Endodermal cell (in vitro differentiated cells): ENCODE measurements at regions not wholly inside any gene's neighbourhood (a gene's known extent, or its start where the extent isn't known, plus 50 kb on each side); places are given as distances from the start of the nearest gene placed in this dataset.
A peak's percentile ranks its signal among the peaks of the same experiment; 100 is the strongest.

Source experiments
- DNase-seq: peaks from one replicate; pipeline ENCODE4 v3.0.0-alpha.2; 2017
- H3K27ac ChIP-seq: 2 replicates; pipeline ENCODE4 v1.5.1; 2013; ENCODE audit warnings: mild to moderate bottlenecking, low read depth, low read length, moderate library complexity
- H3K27me3 ChIP-seq: 2 replicates; pipeline ENCODE4 v1.6.1; 2013; ENCODE audit warnings: mild to moderate bottlenecking, low read length, moderate library complexity; ENCODE audit not compliant: insufficient read depth, control insufficient read depth, poor library complexity, severe bottlenecking
- H3K36me3 ChIP-seq: 2 replicates; pipeline ENCODE4 v1.7.0; 2013; ENCODE audit warnings: mild to moderate bottlenecking, low read length, moderate library complexity; ENCODE audit not compliant: control insufficient read depth, insufficient read depth
- H3K4me1 ChIP-seq: one replicate; pipeline ENCODE4 v1.7.0; 2013; ENCODE audit warnings: low read length; ENCODE audit not compliant: control insufficient read depth, insufficient read depth
- H3K4me3 ChIP-seq: 2 replicates; pipeline ENCODE4 v1.5.1; 2013; ENCODE audit warnings: mild to moderate bottlenecking, low read length, moderate library complexity
- H3K9ac ChIP-seq: 2 replicates; pipeline ENCODE4 v1.6.1; 2013; ENCODE audit warnings: mild to moderate bottlenecking, low read length, moderate library complexity; ENCODE audit not compliant: poor library complexity, severe bottlenecking; ENCODE audit errors: extremely low read depth
- H3K9me3 ChIP-seq: 2 replicates; pipeline ENCODE4 v1.6.1; 2013; ENCODE audit warnings: mild to moderate bottlenecking, low read length, moderate library complexity; ENCODE audit not compliant: control insufficient read depth
- H3K27ac Mint-ChIP-seq: 2 replicates; pipeline ENCODE4 v1.8.0; 2020; ENCODE audit warnings: mixed read lengths
- H3K27me3 Mint-ChIP-seq: 2 replicates; pipeline ENCODE4 v1.8.0; 2021; ENCODE audit warnings: mild to moderate bottlenecking, mixed read lengths; ENCODE audit not compliant: insufficient read depth
- H3K36me3 Mint-ChIP-seq: 2 replicates; pipeline ENCODE4 v1.8.0; 2020; ENCODE audit warnings: low read depth, mixed read lengths
- H3K4me1 Mint-ChIP-seq: 2 replicates; pipeline ENCODE4 v1.8.0; 2020; ENCODE audit warnings: mixed read lengths
- H3K4me3 Mint-ChIP-seq: 2 replicates; pipeline ENCODE4 v1.8.0; 2020; ENCODE audit warnings: mild to moderate bottlenecking, moderate library complexity, mixed read lengths
- H3K9me3 Mint-ChIP-seq: 2 replicates; pipeline ENCODE4 v1.8.0; 2020; ENCODE audit warnings: mild to moderate bottlenecking, mixed read lengths
- WGBS, 2 experiments: methylation state at CpG; one replicate each; pipeline versions ENCODE4 v1.1.5 to v1.1.7; 2013; ENCODE audit warnings: missing lambda C conversion rate in 2 of 2, mixed read lengths in 1 of 2; ENCODE audit not compliant: insufficient coverage in 1 of 2, insufficient read length in 1 of 2; 5-methylcytosine and 5-hydroxymethylcytosine counted together
- TF ChIP-seq, protein P1 (sequence below): fragments of 200-600 bp; sonication (generic); conservative IDR thresholded peaks from 2 replicates; pipeline ENCODE4 v1.5.0; 2021; ENCODE audit warnings: antibody characterized with exemption, mild to moderate bottlenecking

- H3K9me3 ChIP-seq = no peaks in the 10 kb centered on the region
- H3K9me3 Mint-ChIP-seq = peaks cover 16% of the 10 kb centered on the region
- no peaks in the 10 kb centered on the region for H3K36me3 ChIP-seq
- TF ChIP-seq, protein P1, sequence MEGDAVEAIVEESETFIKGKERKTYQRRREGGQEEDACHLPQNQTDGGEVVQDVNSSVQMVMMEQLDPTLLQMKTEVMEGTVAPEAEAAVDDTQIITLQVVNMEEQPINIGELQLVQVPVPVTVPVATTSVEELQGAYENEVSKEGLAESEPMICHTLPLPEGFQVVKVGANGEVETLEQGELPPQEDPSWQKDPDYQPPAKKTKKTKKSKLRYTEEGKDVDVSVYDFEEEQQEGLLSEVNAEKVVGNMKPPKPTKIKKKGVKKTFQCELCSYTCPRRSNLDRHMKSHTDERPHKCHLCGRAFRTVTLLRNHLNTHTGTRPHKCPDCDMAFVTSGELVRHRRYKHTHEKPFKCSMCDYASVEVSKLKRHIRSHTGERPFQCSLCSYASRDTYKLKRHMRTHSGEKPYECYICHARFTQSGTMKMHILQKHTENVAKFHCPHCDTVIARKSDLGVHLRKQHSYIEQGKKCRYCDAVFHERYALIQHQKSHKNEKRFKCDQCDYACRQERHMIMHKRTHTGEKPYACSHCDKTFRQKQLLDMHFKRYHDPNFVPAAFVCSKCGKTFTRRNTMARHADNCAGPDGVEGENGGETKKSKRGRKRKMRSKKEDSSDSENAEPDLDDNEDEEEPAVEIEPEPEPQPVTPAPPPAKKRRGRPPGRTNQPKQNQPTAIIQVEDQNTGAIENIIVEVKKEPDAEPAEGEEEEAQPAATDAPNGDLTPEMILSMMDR = no peak
- H3K27ac Mint-ChIP-seq = no peak overlapping the region
- no peaks in the 10 kb centered on the region for H3K4me1 ChIP-seq
- H3K4me3 ChIP-seq = no peak overlapping the region
- H3K9ac ChIP-seq = no peak overlapping the region
- H3K36me3 Mint-ChIP-seq = no peaks in the 10 kb centered on the region
- no peak for DNase-seq
- no peak overlapping the region for H3K4me3 Mint-ChIP-seq
- peaks cover 2% of the 10 kb centered on the region for H3K27me3 Mint-ChIP-seq
- no peaks in the 10 kb centered on the region for H3K27me3 ChIP-seq
- 91% methylated on average over 2 of the region's 2 CpGs; no CpG with 5 or more reads in 1 of the 2 experiments for WGBS, 2 experiments
- H3K4me1 Mint-ChIP-seq = no peaks in the 10 kb centered on the region
- H3K27ac ChIP-seq = no peak overlapping the region
Observed at GRCh38 chr17:69864462-69864861, 210.6 kb upstream of the KCNJ16 start.

- no peak overlapping the region for H3K27ac Mint-ChIP-seq
- TF ChIP-seq, protein P1 = no peak
- Histone ChIP-seq H3K36me3 (no peaks in the 10 kb centered on the region), H3K4me1 (peaks cover 4% of the 10 kb centered on the region), H3K9me3 (peaks cover 5% of the 10 kb centered on the region), H3K9ac (no peak overlapping the region), H3K27me3 (no peaks in the 10 kb centered on the region), H3K4me3 (no peak overlapping the region), H3K27ac (no peak overlapping the region)
- WGBS, 2 experiments = 95 to 100% methylated on average over 1 of the region's 1 CpG
- no peak overlapping the region for H3K4me3 Mint-ChIP-seq
- peaks cover 19% of the 10 kb centered on the region for H3K4me1 Mint-ChIP-seq
- H3K36me3 Mint-ChIP-seq = no peaks in the 10 kb centered on the region
- H3K9me3 Mint-ChIP-seq = peaks cover 10% of the 10 kb centered on the region
- DNase-seq = no peak
- peaks cover 2% of the 10 kb centered on the region for H3K27me3 Mint-ChIP-seq
Observed at GRCh38 chr17:69869667-69870066, 205.4 kb upstream of the KCNJ16 start.

DNA sequence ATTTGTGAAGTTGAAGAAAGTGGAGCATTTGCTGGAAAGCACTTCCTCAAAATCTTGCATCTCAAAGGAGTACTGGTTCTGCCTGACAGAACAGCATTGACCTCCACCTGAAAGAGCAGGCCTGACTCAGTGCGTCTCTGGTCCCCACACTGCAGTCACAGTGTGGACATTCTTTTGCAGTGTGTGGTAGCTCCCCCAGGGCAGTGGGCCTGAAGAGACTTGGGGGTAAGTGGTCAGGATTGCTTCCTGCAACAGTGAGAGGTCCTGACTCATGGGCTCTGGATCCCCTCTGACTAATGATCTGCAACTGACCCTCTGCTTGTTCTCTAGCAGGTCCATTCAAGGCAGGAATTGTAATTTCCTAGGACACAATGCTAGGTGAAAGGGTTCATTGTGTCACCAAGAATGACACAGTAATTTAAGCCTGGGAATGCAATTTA lies 204.9 kb upstream of the KCNJ16 start:
- peaks cover 7% of the 10 kb centered on the region for H3K9me3 ChIP-seq
- no peak overlapping the region for H3K9ac ChIP-seq
- H3K27ac ChIP-seq = no peak overlapping the region
- TF ChIP-seq, protein P1 = no peak
- Mint-ChIP-seq H3K27ac (no peak overlapping the region), H3K4me3 (no peak overlapping the region), H3K4me1 (peaks cover 19% of the 10 kb centered on the region), H3K9me3 (peaks cover 10% of the 10 kb centered on the region), H3K36me3 (no peaks in the 10 kb centered on the region), H3K27me3 (peaks cover 2% of the 10 kb centered on the region)
- no peaks in the 10 kb centered on the region for H3K27me3 ChIP-seq
- no peaks in the 10 kb centered on the region for H3K36me3 ChIP-seq
- peak; percentile 54 for DNase-seq
- 81% methylated on average over 1 of the region's 1 CpG; no CpG with 5 or more reads in 1 of the 2 experiments for WGBS, 2 experiments
- peaks cover 4% of the 10 kb centered on the region for H3K4me1 ChIP-seq
- H3K4me3 ChIP-seq = no peak overlapping the region
